HG03039 (cell line): ENCODE measurements at regions not wholly inside any gene's neighbourhood (a gene's known extent, or its start where the extent isn't known, plus 50 kb on each side); places are given as distances from the start of the nearest gene placed in this dataset.

Experiments used
- ATAC-seq: cut with Tn5 transposase; IDR thresholded peaks from one replicate; pipeline ENCODE4 v1.9.1; 2021; ENCODE audit warnings: mild to moderate bottlenecking, moderate library complexity; ENCODE audit not compliant: unreplicated experiment

- no peak for ATAC-seq
These were observed 256.4 kb upstream of the TPM1 start for GRCh38 chr15:62785881-62786828.

GRCh38 chr15:62787401-62787800, 255.1 kb upstream of the TPM1 start:
- ATAC-seq = no peak

GRCh38 chr15:62788224-62788623, 254.3 kb upstream of the TPM1 start:
- no peak for ATAC-seq

- ATAC-seq = no peak
These were observed 252.0 kb upstream of the TPM1 start for GRCh38 chr15:62790546-62790945.

- no peak for ATAC-seq
These were observed 250.9 kb upstream of the TPM1 start for GRCh38 chr15:62791694-62792093.

GRCh38 chr15:62792986-62793751, 249.4 kb upstream of the TPM1 start:
- ATAC-seq = no peak

- ATAC-seq = no peak
These were observed 248.8 kb upstream of the TPM1 start for GRCh38 chr15:62793752-62794144.

GRCh38 chr15:62795171-62795570, 247.4 kb upstream of the TPM1 start:
- ATAC-seq = no peak

GRCh38 chr15:62795700-62796695, 246.5 kb upstream of the TPM1 start:
- ATAC-seq = no peak

GRCh38 chr15:62797171-62797570, 245.4 kb upstream of the TPM1 start:
- no peak for ATAC-seq

GRCh38 chr15:62798536-62798935, 244.0 kb upstream of the TPM1 start:
- no peak for ATAC-seq

- ATAC-seq = no peak
These were observed 243.5 kb upstream of the TPM1 start for GRCh38 chr15:62799037-62799436.

GRCh38 chr15:62799919-62800318, 242.6 kb upstream of the TPM1 start:
- ATAC-seq = no peak

- ATAC-seq = no peak
These were observed 239.9 kb upstream of the TPM1 start for GRCh38 chr15:62802612-62803011.

- ATAC-seq = no peak
These were observed 238.6 kb upstream of the TPM1 start for GRCh38 chr15:62803856-62804400.

- no peak for ATAC-seq
These were observed 237.0 kb upstream of the TPM1 start for GRCh38 chr15:62805502-62805901.

- no peak for ATAC-seq
These were observed 234.9 kb upstream of the TPM1 start for GRCh38 chr15:62807539-62808130.

- ATAC-seq = no peak
These were observed 233.2 kb upstream of the TPM1 start for GRCh38 chr15:62809115-62809967.

GRCh38 chr15:62809968-62810260, 232.6 kb upstream of the TPM1 start:
- ATAC-seq = no peak

- no peak for ATAC-seq
These were observed 230.1 kb upstream of the TPM1 start for GRCh38 chr15:62812515-62812835.
